ENCODE measurements at regions not wholly inside any gene's neighbourhood (a gene's known extent, or its start where the extent isn't known, plus 50 kb on each side); places are given as distances from the start of the nearest gene placed in this dataset.

GRCh38 chr4:138945840-138946239 lies 69.7 kb upstream of the NOCT start:
- WGBS, 2 donors = 74 to 85% methylated on average over 1 of the region's 1 CpG
- H3K4me3 ChIP-seq = no peak overlapping the region
- no peaks in the 10 kb centered on the region for H3K27me3 ChIP-seq (ENCODE audit: control insufficient read depth in 3 of 3, insufficient read depth in 3 of 3, low read length in 2 of 3)
- H3K9me3 ChIP-seq (ENCODE audit: control insufficient read depth in 4 of 4, insufficient read depth in 3 of 4, low read length in 3 of 4) = no peaks in the 10 kb centered on the region
- H3K4me1 ChIP-seq (ENCODE audit: control insufficient read depth in 5 of 5, insufficient read depth in 5 of 5, low read length in 5 of 5) = no peaks in the 10 kb centered on the region
- H3K27ac ChIP-seq (ENCODE audit: low read depth in 1 of 2, low read length in 1 of 2) = no peak overlapping the region
- DNase-seq (no peak), ATAC-seq (ENCODE audit: insufficient read depth, low FRiP score) (no peak)
- no peak for TF ChIP-seq CTCF (IDR thresholded peaks at IDR 0.05; ENCODE audit: control extremely low read depth, extremely low read depth)
- H3K36me3 ChIP-seq (ENCODE audit: control insufficient read depth in 4 of 4, insufficient read depth in 4 of 4, low read length in 4 of 4) = no peaks in the 10 kb centered on the region
- H3K9ac ChIP-seq (ENCODE audit: insufficient read depth in 1 of 2, low read length in 2 of 2) = no peak overlapping the region

GRCh38 chr4:138945401-138945800 lies 70.2 kb upstream of the NOCT start:
- ATAC-seq (ENCODE audit: insufficient read depth, low FRiP score) = no peak
- H3K36me3 ChIP-seq (ENCODE audit: control insufficient read depth in 4 of 4, insufficient read depth in 4 of 4, low read length in 4 of 4) = no peaks in the 10 kb centered on the region

GRCh38 chr4:138943893-138944292 lies 71.7 kb upstream of the NOCT start:
- TF ChIP-seq CTCF (IDR thresholded peaks at IDR 0.05; ENCODE audit: control extremely low read depth, extremely low read depth) = no peak
- H3K4me1 ChIP-seq (ENCODE audit: control insufficient read depth in 5 of 5, insufficient read depth in 5 of 5, low read length in 5 of 5) = no peaks in the 10 kb centered on the region
- H3K27ac ChIP-seq (ENCODE audit: low read depth in 1 of 2, low read length in 1 of 2) = no peak overlapping the region
- H3K27me3 ChIP-seq (ENCODE audit: control insufficient read depth in 3 of 3, insufficient read depth in 3 of 3, low read length in 2 of 3) = no peaks in the 10 kb centered on the region
- H3K9ac ChIP-seq (ENCODE audit: insufficient read depth in 1 of 2, low read length in 2 of 2) = no peak overlapping the region
- ATAC-seq (ENCODE audit: insufficient read depth, low FRiP score) (no peak), DNase-seq (no peak)
- WGBS, 2 donors = 94 to 96% methylated on average over 5 of the region's 5 CpGs
- no peaks in the 10 kb centered on the region for H3K9me3 ChIP-seq (ENCODE audit: control insufficient read depth in 4 of 4, insufficient read depth in 3 of 4, low read length in 3 of 4)
- no peaks in the 10 kb centered on the region for H3K36me3 ChIP-seq (ENCODE audit: control insufficient read depth in 4 of 4, insufficient read depth in 4 of 4, low read length in 4 of 4)
- H3K4me3 ChIP-seq = no peak overlapping the region

More at GRCh38 chr4:138945401-138945800, 70.2 kb upstream of the NOCT start:
- H3K9me3 ChIP-seq (ENCODE audit: control insufficient read depth in 4 of 4, insufficient read depth in 3 of 4, low read length in 3 of 4) = no peaks in the 10 kb centered on the region
- no peaks in the 10 kb centered on the region for H3K27me3 ChIP-seq (ENCODE audit: control insufficient read depth in 3 of 3, insufficient read depth in 3 of 3, low read length in 2 of 3)
- H3K9ac ChIP-seq (ENCODE audit: insufficient read depth in 1 of 2, low read length in 2 of 2) = no peak overlapping the region
- WGBS, 2 donors = 76 to 86% methylated on average over 2 of the region's 2 CpGs
- TF ChIP-seq CTCF (IDR thresholded peaks at IDR 0.05; ENCODE audit: control extremely low read depth, extremely low read depth) = no peak
- DNase-seq = no peak
- H3K4me1 ChIP-seq (ENCODE audit: control insufficient read depth in 5 of 5, insufficient read depth in 5 of 5, low read length in 5 of 5) = no peaks in the 10 kb centered on the region
- H3K4me3 ChIP-seq = no peak overlapping the region
- H3K27ac ChIP-seq (ENCODE audit: low read depth in 1 of 2, low read length in 1 of 2) = no peak overlapping the region

GRCh38 chr4:138941037-138941436 lies 74.5 kb upstream of the NOCT start:
- Histone ChIP-seq H3K27ac (ENCODE audit: low read depth in 1 of 2, low read length in 1 of 2) (no peak overlapping the region), H3K4me1 (ENCODE audit: control insufficient read depth in 5 of 5, insufficient read depth in 5 of 5, low read length in 5 of 5) (no peaks in the 10 kb centered on the region), H3K27me3 (ENCODE audit: control insufficient read depth in 3 of 3, insufficient read depth in 3 of 3, low read length in 2 of 3) (no peaks in the 10 kb centered on the region), H3K9ac (ENCODE audit: insufficient read depth in 1 of 2, low read length in 2 of 2) (no peak overlapping the region), H3K9me3 (ENCODE audit: control insufficient read depth in 4 of 4, insufficient read depth in 3 of 4, low read length in 3 of 4) (no peaks in the 10 kb centered on the region), H3K36me3 (ENCODE audit: control insufficient read depth in 4 of 4, insufficient read depth in 4 of 4, low read length in 4 of 4) (no peaks in the 10 kb centered on the region), H3K4me3 (no peak overlapping the region)
- DNase-seq (no peak), ATAC-seq (ENCODE audit: insufficient read depth, low FRiP score) (no peak)
- no peak for TF ChIP-seq CTCF (IDR thresholded peaks at IDR 0.05; ENCODE audit: control extremely low read depth, extremely low read depth)
- WGBS, 2 donors = 97 to 100% methylated on average over 1 of the region's 1 CpG
